Panc1 (cell line): ENCODE measurements at regions not wholly inside any gene's neighbourhood (a gene's known extent, or its start where the extent isn't known, plus 50 kb on each side); places are given as distances from the start of the nearest gene placed in this dataset.

Experiments
- ATAC-seq: fragments of 200-7000 bp; cut with Tn5 transposase; 2 replicates; pipeline ENCODE4 v1.9.1; 2020; ENCODE audit warnings: mild to moderate bottlenecking, moderate library complexity
- BruUV-seq: library from RNA; stranded (reverse); fragments of 400-500 nt; replicated peaks from 2 replicates; lab custom pipeline; 2021; lab: Mats Ljungman, UMichigan
- CTCF ChIA-PET: fragments of 300-600 bp; sonication (Branson Sonifier 250); formaldehyde crosslinking; loops from one replicate; lab custom pipeline; 2022; ENCODE audit warnings: antibody characterized with exemption; lab: Charles Lee
- POLR2A ChIA-PET: fragments of 300-600 bp; sonication (Branson Sonifier 250); formaldehyde crosslinking; loops from one replicate; lab custom pipeline; 2022; ENCODE audit warnings: antibody characterized with exemption; lab: Charles Lee
- DNase-seq: peaks from one replicate; pipeline ENCODE4 v3.0.0-alpha.2; 2010; ENCODE audit warnings: low read depth, low spot score
- H3K27ac ChIP-seq: 2 replicates; pipeline ENCODE4 v1.5.1; 2011; ENCODE audit warnings: mild to moderate bottlenecking, low read length, inconsistent platforms
- H3K27me3 ChIP-seq: fragments of 200-500 bp; sonication (Bioruptor generic); 2 replicates; pipeline ENCODE4 v1.6.0; 2014; ENCODE audit warnings: low read length, inconsistent platforms; ENCODE audit not compliant: control insufficient read depth, insufficient read depth
- H3K36me3 ChIP-seq: fragments of 200-500 bp; sonication (Bioruptor generic); 2 replicates; pipeline ENCODE4 v1.5.1; 2014; ENCODE audit warnings: inconsistent platforms, mild to moderate bottlenecking, low read length, moderate library complexity; ENCODE audit not compliant: control insufficient read depth, insufficient read depth
- H3K4me1 ChIP-seq: 2 replicates; pipeline ENCODE4 v1.5.1; 2011; ENCODE audit warnings: inconsistent platforms, mild to moderate bottlenecking, low read length, moderate library complexity; ENCODE audit not compliant: control insufficient read depth, insufficient read depth
- H3K4me3 ChIP-seq, 2 experiments: 2 replicates each; pipeline ENCODE4 v1.5.1; 2011 to 2012; ENCODE audit warnings: low read depth in 2 of 2, low read length in 2 of 2, mild to moderate bottlenecking in 2 of 2, inconsistent platforms in 1 of 2, moderate library complexity in 1 of 2
- H3K9me3 ChIP-seq: fragments of 200-500 bp; sonication (Bioruptor generic); 2 replicates; pipeline ENCODE4 v1.5.1; 2014; ENCODE audit warnings: low read depth, mild to moderate bottlenecking, inconsistent platforms, low read length, moderate library complexity; ENCODE audit not compliant: control insufficient read depth, insufficient read depth
- CTCF ChIP-seq: fragments of 450-650 bp; IDR thresholded peaks from 2 replicates; pipeline ENCODE4 v1.5.1; 2017; ENCODE audit warnings: mild to moderate bottlenecking
- POLR2AphosphoS5 ChIP-seq: IDR thresholded peaks from 2 replicates; pipeline ENCODE4 v1.6.1; 2012; ENCODE audit warnings: mild to moderate bottlenecking, low read depth, low read length, moderate library complexity
- REST ChIP-seq, 2 experiments: IDR thresholded peaks; 2 replicates each; pipeline ENCODE4 v1.6.1; 2011 to 2012; ENCODE audit warnings: low read depth in 2 of 2, control low read depth in 1 of 2, low read length in 1 of 2, mild to moderate bottlenecking in 1 of 2, moderate library complexity in 1 of 2; ENCODE audit not compliant: insufficient read depth in 1 of 2
- SIN3A ChIP-seq: IDR thresholded peaks from 2 replicates; pipeline ENCODE4 v1.6.1; 2012; ENCODE audit warnings: low read depth, mild to moderate bottlenecking, low read length, moderate library complexity, borderline replicate concordance; ENCODE audit not compliant: insufficient read depth
- TCF7L2 ChIP-seq: IDR thresholded peaks from 2 replicates; pipeline ENCODE4 v1.6.1; 2011; ENCODE audit warnings: mild to moderate bottlenecking, low read depth, low read length, inconsistent platforms
- in situ Hi-C: cut with HindIII; loops from 2 replicates; pipeline ENCODE4 v1.10.0; 2016; ENCODE audit warnings: low sequenced_read_pairs, low pct_unique_long_range_greater_than_20kb
- intact Hi-C: fragments of 100-400 bp; cut with micrococcal nuclease; formaldehyde crosslinking; loops from one replicate; pipeline ENCODE4 v1.10.0; 2022; ENCODE audit not compliant: unreplicated experiment

- Histone ChIP-seq H3K9me3 (no peaks in the 10 kb centered on the region), H3K36me3 (no peaks in the 10 kb centered on the region), H3K27me3 (no peaks in the 10 kb centered on the region), H3K4me3 (no peak overlapping the region), H3K27ac (no peak overlapping the region), H3K4me1 (no peaks in the 10 kb centered on the region)
- BruUV-seq = no TSS peak
- intact Hi-C loops (no loop called here), in situ Hi-C loops (no loop called here)
- ChIA-PET POLR2A (no interaction called here), CTCF (no interaction called here)
- TF ChIP-seq POLR2AphosphoS5 = no peak
- no peak for TF ChIP-seq SIN3A
- no peak for TF ChIP-seq TCF7L2
- no peak for TF ChIP-seq CTCF
- no peak for TF ChIP-seq REST (IDR thresholded peaks at IDR 0.05; ENCODE audit: insufficient read depth in 1 of 2, low read depth in 2 of 2, low read length in 1 of 2)
- ATAC-seq = no peak
- no peak for DNase-seq
Observed at GRCh38 chr13:72244788-72245187, 377.8 kb upstream of the DACH1 start.

GRCh38 chr13:72230131-72230530 lies 363.1 kb upstream of the DACH1 start:
- ChIA-PET CTCF (no interaction called here), POLR2A (no interaction called here)
- Histone ChIP-seq H3K4me1 (no peaks in the 10 kb centered on the region), H3K4me3 (no peak overlapping the region), H3K27ac (no peak overlapping the region), H3K36me3 (no peaks in the 10 kb centered on the region), H3K9me3 (no peaks in the 10 kb centered on the region), H3K27me3 (no peaks in the 10 kb centered on the region)
- DNase-seq = no peak
- in situ Hi-C loops = no loop called here
- no TSS peak for BruUV-seq
- intact Hi-C loops = no loop called here
- ATAC-seq = no peak
- no peak for TF ChIP-seq TCF7L2
- TF ChIP-seq POLR2AphosphoS5 = no peak
- TF ChIP-seq CTCF = no peak
- TF ChIP-seq SIN3A = no peak
- TF ChIP-seq REST (IDR thresholded peaks at IDR 0.05; ENCODE audit: insufficient read depth in 1 of 2, low read depth in 2 of 2, low read length in 1 of 2) = no peak
